GM12878 (cell line): ENCODE measurements at regions not wholly inside any gene's neighbourhood (a gene's known extent, or its start where the extent isn't known, plus 50 kb on each side); places are given as distances from the start of the nearest gene placed in this dataset.

Experiments used
- ATAC-seq: fragments of 200-7000 bp; cut with Tn5 transposase; 3 replicates; pipeline ENCODE4 v1.9.1; 2020; ENCODE audit warnings: mild to moderate bottlenecking, moderate library complexity
- BruUV-seq: library from RNA; stranded (reverse); fragments of 400-500 nt; replicated peaks from 2 replicates; lab custom pipeline; 2021; lab: Mats Ljungman, UMichigan
- CTCF ChIA-PET: fragments of 300-600 bp; sonication (Branson Sonifier 250); formaldehyde crosslinking; extraction: SDS; loops from one replicate; lab custom pipeline; 2021; ENCODE audit warnings: inconsistent platforms; lab: Yijun Ruan, JAX
- POLR2A ChIA-PET: fragments of 350-600 bp; formaldehyde crosslinking; extraction: SDS; loops from one replicate; lab custom pipeline; 2021; ENCODE audit warnings: inconsistent platforms; lab: Charles Lee
- RAD21 ChIA-PET: fragments of 300-600 bp; sonication (Branson Sonifier 250); formaldehyde crosslinking; loops from one replicate; lab custom pipeline; 2023; ENCODE audit warnings: antibody characterized with exemption; ENCODE audit not compliant: unreplicated experiment; lab: Charles Lee
- SMC1A ChIA-PET: fragments of 300-600 bp; sonication (Branson Sonifier 250); formaldehyde crosslinking; loops from one replicate; lab custom pipeline; 2023; ENCODE audit not compliant: unreplicated experiment, uncharacterized antibody; lab: Charles Lee
- DNase-seq: peaks from one replicate; pipeline ENCODE4 v3.0.0-alpha.2; 2011; ENCODE audit warnings: low read depth, low spot score
- FAIRE-seq: peaks from 3 replicates; lab custom pipeline; 2011; peaks lifted over from hg19 to GRCh38; lab: Jason Lieb, UNC
- H2AFZ ChIP-seq: 2 replicates; pipeline ENCODE4 v1.6.0; 2011; ENCODE audit warnings: low read depth, low read length, control low read depth; ENCODE audit not compliant: control insufficient read depth
- H3K27ac ChIP-seq: 2 replicates; pipeline ENCODE4 v1.5.1; 2011; ENCODE audit warnings: control low read depth; ENCODE audit not compliant: control insufficient read depth, insufficient read depth
- H3K27me3 ChIP-seq, 2 experiments: replicated peaks in 1 of 2; 2 replicates each; pipeline versions ENCODE4 v1.6.0 to v1.6.1; 2011; ENCODE audit warnings: low read length in 1 of 2; ENCODE audit not compliant: control insufficient read depth in 2 of 2, insufficient read depth in 2 of 2
- H3K36me3 ChIP-seq, 2 experiments: 2 replicates each; pipeline ENCODE4 v1.5.1; 2011; ENCODE audit warnings: low read length in 1 of 2; ENCODE audit not compliant: control insufficient read depth in 2 of 2, insufficient read depth in 2 of 2
- H3K4me1 ChIP-seq: 2 replicates; pipeline ENCODE4 v1.6.1; 2011; ENCODE audit warnings: mild to moderate bottlenecking, low read length, moderate library complexity, mixed read lengths; ENCODE audit not compliant: control insufficient read depth, insufficient read depth
- H3K4me2 ChIP-seq: 2 replicates; pipeline ENCODE4 v1.6.0; 2011; ENCODE audit warnings: control low read depth; ENCODE audit not compliant: control insufficient read depth, insufficient read depth
- H3K4me3 ChIP-seq: fragments of 200-600 bp; sonication (generic); 2 replicates; pipeline ENCODE4 v1.5.1; 2016
- H3K79me2 ChIP-seq: 2 replicates; pipeline ENCODE4 v1.6.0; 2011; ENCODE audit warnings: low read length; ENCODE audit not compliant: control insufficient read depth, insufficient read depth
- H3K9ac ChIP-seq: 2 replicates; pipeline ENCODE4 v1.8.0; 2011; ENCODE audit warnings: low read length, control low read depth, mixed read lengths; ENCODE audit not compliant: control insufficient read depth, insufficient read depth
- H3K9me3 ChIP-seq: replicated peaks from 3 replicates; pipeline ENCODE4 v1.5.1; 2011; ENCODE audit warnings: mild to moderate bottlenecking, low read length; ENCODE audit not compliant: control insufficient read depth, insufficient read depth
- H4K20me1 ChIP-seq: 2 replicates; pipeline ENCODE4 v1.6.0; 2011; ENCODE audit not compliant: control insufficient read depth, insufficient read depth
- BCLAF1 ChIP-seq: fragments of 450-650 bp; IDR thresholded peaks from 2 replicates; pipeline ENCODE4 v1.6.1; 2017; ENCODE audit warnings: antibody characterized with exemption, mild to moderate bottlenecking, moderate library complexity
- CBX5 ChIP-seq: sonication (generic); IDR thresholded peaks from 2 replicates; pipeline ENCODE4 v1.6.1; 2016; ENCODE audit warnings: low read depth, moderate library complexity, mild to moderate bottlenecking, inconsistent platforms
- CHD2 ChIP-seq: IDR thresholded peaks from 2 replicates; pipeline ENCODE4 v1.6.1; 2011; ENCODE audit warnings: low read depth, low read length, improper control_type of control experiment, borderline replicate concordance
- ETV6 ChIP-seq, 2 experiments: fragments of 450-650 bp in 1 of 2; IDR thresholded peaks in 1 of 2; conservative IDR thresholded peaks in 1 of 2; 2 replicates each; pipeline ENCODE4 v1.6.1; 2014; ENCODE audit warnings: antibody characterized with exemption in 1 of 2, borderline replicate concordance in 1 of 2, low read depth in 1 of 2, mild to moderate bottlenecking in 1 of 2, moderate library complexity in 1 of 2
- MAX ChIP-seq: IDR thresholded peaks from 2 replicates; pipeline ENCODE4 v1.6.1; 2012; ENCODE audit warnings: low read depth, low read length, improper control_type of control experiment
- MEF2A ChIP-seq: IDR thresholded peaks from 2 replicates; pipeline ENCODE4 v1.6.1; 2011; ENCODE audit warnings: low read depth, mild to moderate bottlenecking, low read length, moderate library complexity; ENCODE audit not compliant: insufficient read depth
- MTA2 ChIP-seq: fragments of 450-650 bp; IDR thresholded peaks from 2 replicates; pipeline ENCODE4 v1.6.1; 2016; ENCODE audit warnings: low read depth, mild to moderate bottlenecking, moderate library complexity
- NR2F1 ChIP-seq: fragments of 450-650 bp; conservative IDR thresholded peaks from 2 replicates; pipeline ENCODE4 v1.6.1; 2017; ENCODE audit warnings: mild to moderate bottlenecking
- RAD21 ChIP-seq: IDR thresholded peaks from 2 replicates; pipeline ENCODE4 v1.6.1; 2011; ENCODE audit warnings: mild to moderate bottlenecking, low read depth, low read length, moderate library complexity; ENCODE audit not compliant: insufficient read depth
- SREBF1 ChIP-seq: IDR thresholded peaks from 2 replicates; pipeline ENCODE4 v1.6.1; 2012; ENCODE audit warnings: mild to moderate bottlenecking, low read length
- ZBTB33 ChIP-seq: fragments of 450-650 bp; IDR thresholded peaks from 2 replicates; pipeline ENCODE4 v1.6.1; 2017; ENCODE audit warnings: mild to moderate bottlenecking
- WGBS: methylation state at CpG from one replicate; pipeline ENCODE4 v1.1.6; 2016; ENCODE audit warnings: low lambda C conversion rate; ENCODE audit not compliant: insufficient replicate concordance, insufficient coverage; ENCODE audit errors: missing lambda C conversion rate; 5-methylcytosine and 5-hydroxymethylcytosine counted together
- in situ Hi-C: fragments of 300-500 bp; cut with MboI; formaldehyde crosslinking; loops from 9 replicates; pipeline ENCODE4 v1.14.3; 2018; ENCODE audit warnings: mixed read lengths
- intact Hi-C: fragments of 100-400 bp; cut with micrococcal nuclease; formaldehyde crosslinking; loops from one replicate; pipeline ENCODE4 v1.14.2; 2022; ENCODE audit not compliant: unreplicated experiment
- TF ChIP-seq, protein P1 (sequence below), 3 experiments: IDR thresholded peaks in 2 of 3; conservative IDR thresholded peaks in 1 of 3; 2 replicates each; pipeline ENCODE4 v1.5.1; 2011; ENCODE audit warnings: low read depth in 3 of 3, low read length in 3 of 3, mild to moderate bottlenecking in 3 of 3, control low read depth in 2 of 3, moderate library complexity in 2 of 3, inconsistent platforms in 1 of 3, mixed read lengths in 1 of 3; ENCODE audit not compliant: control insufficient read depth in 2 of 3, insufficient read depth in 1 of 3; ENCODE audit errors: extremely low read depth in 1 of 3
- TF ChIP-seq, protein P2 (sequence below): IDR thresholded peaks from 2 replicates; pipeline ENCODE4 v1.6.1; 2012; ENCODE audit warnings: low read depth, low read length, improper control_type of control experiment

DNA sequence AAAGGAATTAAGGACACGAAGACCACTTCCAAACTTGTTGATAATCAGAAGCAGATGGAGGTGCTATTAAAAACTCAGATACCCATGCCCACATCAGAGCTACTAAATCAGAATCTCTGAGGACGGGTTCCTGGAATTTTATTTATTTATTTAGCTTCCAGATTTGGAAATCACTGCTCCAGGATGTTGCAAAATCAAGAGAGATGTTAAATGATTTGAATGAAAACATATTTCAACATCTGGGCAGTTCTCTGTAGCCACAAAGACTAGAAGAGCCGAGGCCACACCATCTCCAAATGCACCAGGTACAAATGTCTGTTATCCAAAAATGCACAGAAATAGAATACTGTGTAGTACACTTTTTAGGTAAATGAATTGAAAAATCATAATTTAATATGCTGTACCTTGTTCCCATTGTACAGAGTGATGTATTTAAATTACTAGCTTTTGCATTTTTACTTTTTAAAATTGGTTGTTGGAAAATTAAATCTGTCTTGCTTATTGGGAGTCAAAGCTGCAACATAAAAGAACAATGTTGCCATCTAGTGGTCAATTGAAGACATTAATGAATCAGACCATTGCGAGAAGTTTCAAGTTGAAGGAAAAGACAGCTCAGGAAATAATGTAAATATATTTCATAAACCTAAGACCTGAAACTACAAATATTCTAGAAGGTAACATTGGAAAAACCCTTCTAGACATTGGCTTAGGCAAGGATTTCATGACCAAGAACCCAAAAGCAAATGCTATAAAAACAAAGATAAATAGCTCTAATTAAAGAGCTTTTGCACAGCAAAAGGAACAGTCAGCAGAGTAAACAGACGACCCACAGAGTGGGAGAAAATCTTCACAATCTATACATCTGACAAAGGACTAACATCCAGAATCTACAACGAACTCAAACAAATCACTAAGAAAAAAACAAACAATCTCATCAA, 151.3 kb upstream of the TTC29 start:
- in situ Hi-C loops (loop anchor here (5.0 to 10.0 kb wide), 2 partner anchors 80 to 762 kb away; no protein-coding TSS in a partner anchor), intact Hi-C loops (loop anchor here (1.0 to 5.0 kb wide), 2 partner anchors 78 to 180 kb away; no protein-coding TSS in a partner anchor)
- no peak overlapping the region for H3K4me2 ChIP-seq
- no peak for DNase-seq
- no peak overlapping the region for H3K27ac ChIP-seq
- no peaks in the 10 kb centered on the region for H3K79me2 ChIP-seq
- H3K4me1 ChIP-seq: no peaks in the 10 kb centered on the region
- ChIA-PET CTCF (interaction anchor here (0.6 to 5.1 kb wide), 64 partner anchors 8 to 1540 kb away, joined by 3 to 125 read pairs (median 3); no protein-coding TSS in a partner anchor), SMC1A (interaction anchor here (0.6 to 2.0 kb wide), 38 partner anchors 8 to 1540 kb away, joined by 3 to 61 read pairs (median 3); partner anchors contain the start of gene TMEM184C), RAD21 (interaction anchor here (0.6 to 2.7 kb wide), 25 partner anchors 10 to 1453 kb away, joined by 3 to 51 read pairs (median 3); no protein-coding TSS in a partner anchor), POLR2A (no interaction called here)
- H4K20me1 ChIP-seq: no peaks in the 10 kb centered on the region
- no peak overlapping the region for H3K9ac ChIP-seq
- no peak overlapping the region for H2AFZ ChIP-seq
- ATAC-seq: peak; percentile 64
- no peaks in the 10 kb centered on the region for H3K36me3 ChIP-seq
- peak; percentile 77 for FAIRE-seq
- BruUV-seq: no TSS peak
- WGBS: 16% methylated on average over 6 of the region's 6 CpGs
- no peaks in the 10 kb centered on the region for H3K9me3 ChIP-seq
- H3K27me3 ChIP-seq: peaks cover 0 to 1% of the 10 kb centered on the region in 2 experiments; a peak in 2 of 4 replicates
- H3K4me3 ChIP-seq: no peak overlapping the region
- no peak for TF ChIP-seq MEF2A
- TF ChIP-seq, protein P1, sequence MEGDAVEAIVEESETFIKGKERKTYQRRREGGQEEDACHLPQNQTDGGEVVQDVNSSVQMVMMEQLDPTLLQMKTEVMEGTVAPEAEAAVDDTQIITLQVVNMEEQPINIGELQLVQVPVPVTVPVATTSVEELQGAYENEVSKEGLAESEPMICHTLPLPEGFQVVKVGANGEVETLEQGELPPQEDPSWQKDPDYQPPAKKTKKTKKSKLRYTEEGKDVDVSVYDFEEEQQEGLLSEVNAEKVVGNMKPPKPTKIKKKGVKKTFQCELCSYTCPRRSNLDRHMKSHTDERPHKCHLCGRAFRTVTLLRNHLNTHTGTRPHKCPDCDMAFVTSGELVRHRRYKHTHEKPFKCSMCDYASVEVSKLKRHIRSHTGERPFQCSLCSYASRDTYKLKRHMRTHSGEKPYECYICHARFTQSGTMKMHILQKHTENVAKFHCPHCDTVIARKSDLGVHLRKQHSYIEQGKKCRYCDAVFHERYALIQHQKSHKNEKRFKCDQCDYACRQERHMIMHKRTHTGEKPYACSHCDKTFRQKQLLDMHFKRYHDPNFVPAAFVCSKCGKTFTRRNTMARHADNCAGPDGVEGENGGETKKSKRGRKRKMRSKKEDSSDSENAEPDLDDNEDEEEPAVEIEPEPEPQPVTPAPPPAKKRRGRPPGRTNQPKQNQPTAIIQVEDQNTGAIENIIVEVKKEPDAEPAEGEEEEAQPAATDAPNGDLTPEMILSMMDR (IDR thresholded peaks at IDR 0.05 in 2 of 3, conservative IDR thresholded peaks at IDR 0.05 in 1 of 3; ENCODE audit: control insufficient read depth in 2 of 3, extremely low read depth in 1 of 3, insufficient read depth in 1 of 3, low read depth in 3 of 3, low read length in 3 of 3): peak; percentile 32 to 66 (median 43); a peak in 5 of 6 replicates
- no peak for TF ChIP-seq CHD2
- TF ChIP-seq, protein P2, sequence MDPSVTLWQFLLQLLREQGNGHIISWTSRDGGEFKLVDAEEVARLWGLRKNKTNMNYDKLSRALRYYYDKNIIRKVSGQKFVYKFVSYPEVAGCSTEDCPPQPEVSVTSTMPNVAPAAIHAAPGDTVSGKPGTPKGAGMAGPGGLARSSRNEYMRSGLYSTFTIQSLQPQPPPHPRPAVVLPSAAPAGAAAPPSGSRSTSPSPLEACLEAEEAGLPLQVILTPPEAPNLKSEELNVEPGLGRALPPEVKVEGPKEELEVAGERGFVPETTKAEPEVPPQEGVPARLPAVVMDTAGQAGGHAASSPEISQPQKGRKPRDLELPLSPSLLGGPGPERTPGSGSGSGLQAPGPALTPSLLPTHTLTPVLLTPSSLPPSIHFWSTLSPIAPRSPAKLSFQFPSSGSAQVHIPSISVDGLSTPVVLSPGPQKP: no peak
- no peak for TF ChIP-seq SREBF1
- no peak for TF ChIP-seq BCLAF1
- no peak for TF ChIP-seq MTA2
- TF ChIP-seq NR2F1: no peak
- no peak for TF ChIP-seq CBX5
- TF ChIP-seq ZBTB33: no peak
- peak; percentile 86 for TF ChIP-seq RAD21
- TF ChIP-seq ETV6 (conservative IDR thresholded peaks at IDR 0.05 in 1 of 2, IDR thresholded peaks at IDR 0.05 in 1 of 2; ENCODE audit: borderline replicate concordance in 1 of 2, low read depth in 1 of 2): no peak
- no peak for TF ChIP-seq MAX
